ENCODE measurements at regions not wholly inside any gene's neighbourhood (a gene's known extent, or its start where the extent isn't known, plus 50 kb on each side); places are given as distances from the start of the nearest gene placed in this dataset.

DNA sequence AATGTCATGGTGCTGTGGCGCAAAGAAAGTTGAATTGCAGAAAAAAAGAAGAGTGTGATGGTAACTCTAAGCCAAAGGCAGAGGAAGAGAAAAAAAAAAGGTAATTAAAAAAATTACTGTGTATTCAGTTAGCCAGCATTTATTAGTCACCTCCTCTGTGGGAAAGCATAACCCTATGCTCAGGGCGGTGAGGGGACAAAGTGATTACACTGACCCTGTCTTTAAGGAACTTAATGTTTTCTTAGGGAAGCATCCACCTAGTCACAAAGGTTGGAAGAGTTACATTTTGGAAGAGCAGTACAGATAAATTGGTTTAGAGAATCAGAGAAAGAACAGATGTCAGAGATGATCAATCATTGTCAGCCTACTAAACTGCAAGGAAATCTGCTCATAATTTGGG lies 410.3 kb downstream of the CDH11 start:
- TF ChIP-seq FOXP2 (optimal IDR thresholded peaks at IDR 0.05; ENCODE audit: control extremely low read depth, extremely low read length, insufficient read depth) (no peak), POLR2AphosphoS5 (IDR thresholded peaks at IDR 0.05; ENCODE audit: borderline replicate concordance, low read depth, low read length) (no peak)

Measured in SK-N-MC (cell line).